ENCODE measurements at regions not wholly inside any gene's neighbourhood (a gene's known extent, or its start where the extent isn't known, plus 50 kb on each side); places are given as distances from the start of the nearest gene placed in this dataset.

DNA sequence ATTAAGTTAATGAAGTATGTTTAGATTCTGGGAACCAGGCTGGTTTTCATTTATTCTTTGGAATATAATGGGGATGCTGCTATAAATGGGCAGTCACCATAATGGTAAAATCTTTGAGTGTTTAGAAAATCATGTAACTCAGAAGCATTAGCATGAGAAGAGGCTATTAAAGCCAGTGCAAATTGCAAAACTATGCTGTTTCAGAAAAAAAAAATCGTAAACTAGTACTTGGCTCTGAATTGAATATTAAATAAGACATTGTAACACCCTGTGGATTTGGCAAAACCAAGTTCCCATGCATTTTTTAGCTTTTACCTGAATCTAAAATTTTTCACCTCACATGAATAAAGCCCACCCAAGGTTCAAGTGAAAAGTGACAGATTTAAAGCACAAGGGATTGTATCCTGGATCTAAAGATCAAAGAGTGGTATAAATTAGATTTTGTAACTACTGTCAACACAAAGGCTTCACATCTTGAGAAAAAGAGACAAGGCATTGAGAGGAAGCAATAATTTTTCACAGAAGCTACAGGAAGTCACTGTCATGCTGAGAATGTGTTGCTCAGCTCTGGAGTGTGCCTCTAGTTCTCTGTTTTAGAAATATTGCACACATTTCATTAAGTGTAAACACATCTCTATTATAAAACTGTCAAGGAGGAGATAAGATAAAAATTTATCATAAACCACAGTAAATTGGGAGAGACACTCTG is 142.2 kb downstream of the ABCA8 start:
- no peak overlapping the region for H3K27ac ChIP-seq (replicated peaks; ENCODE audit: low read length)
- DNase-seq (ENCODE audit: low spot score): no peak

DNA sequence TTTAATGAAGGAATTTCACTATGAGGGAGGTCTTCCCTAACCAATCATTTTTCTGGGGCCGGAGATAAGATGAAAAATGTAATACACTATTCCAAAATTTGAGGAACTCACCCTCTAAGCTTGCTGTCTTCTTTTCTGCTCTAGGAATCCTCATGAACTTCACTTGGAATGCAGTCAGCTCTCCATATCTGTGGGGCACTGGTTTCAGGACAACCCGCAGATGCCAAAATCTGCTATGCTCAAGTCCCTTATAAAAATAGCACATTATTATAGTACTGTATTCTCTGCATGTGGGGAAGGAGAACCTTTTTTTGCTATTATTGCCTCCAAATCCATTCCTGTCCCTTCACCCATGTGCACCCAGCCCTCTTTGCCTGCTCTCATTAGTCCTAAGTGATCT is 146.0 kb downstream of the ABCA8 start:
- Histone ChIP-seq H4K91ac (ENCODE audit: low read depth, low read length, poor library complexity) (no peak overlapping the region), H3K9ac (ENCODE audit: low read depth, low read length, poor library complexity) (no peak overlapping the region), H3K4me1 (ENCODE audit: control insufficient read depth in 2 of 2, insufficient read depth in 1 of 2, low read depth in 1 of 2, low read length in 2 of 2) (peaks cover 0 to 3% of the 10 kb centered on the region in 2 donors), H3K23ac (ENCODE audit: low read depth, low read length, poor library complexity) (no peak overlapping the region), H4K8ac (ENCODE audit: low read depth, low read length) (no peak overlapping the region), H2AK5ac (ENCODE audit: low read depth, low read length) (no peak overlapping the region), H2BK12ac (ENCODE audit: low read length) (no peak overlapping the region), H3K79me1 (ENCODE audit: low read depth, low read length) (no peaks in the 10 kb centered on the region), H3K4me3 (ENCODE audit: low read length in 2 of 2) (no peak overlapping the region), H3K4me2 (ENCODE audit: insufficient read depth, low read length, poor library complexity, severe bottlenecking) (no peak overlapping the region), H3K27me3 (ENCODE audit: control insufficient read depth in 3 of 3, insufficient read depth in 3 of 3, low read depth in 1 of 3, low read length in 3 of 3) (no peaks in the 10 kb centered on the region), H2BK15ac (ENCODE audit: low read length) (no peak overlapping the region), H2BK5ac (ENCODE audit: low read length) (no peak overlapping the region), H2BK120ac (ENCODE audit: low read depth, low read length) (no peak overlapping the region), H3K14ac (ENCODE audit: low read length) (no peak overlapping the region), H3K18ac (ENCODE audit: low read length) (no peak overlapping the region), H3K9me3 (replicated peaks in 1 of 2; ENCODE audit: control insufficient read depth in 2 of 2, insufficient read depth in 1 of 2, low read depth in 1 of 2, low read length in 2 of 2) (peaks cover 0 to 22% of the 10 kb centered on the region in 2 donors), H3K36me3 (replicated peaks in 1 of 2; ENCODE audit: control insufficient read depth in 2 of 2, insufficient read depth in 2 of 2, low read length in 2 of 2) (no peaks in the 10 kb centered on the region), H2AFZ (ENCODE audit: low read length) (no peak overlapping the region), H3K4ac (ENCODE audit: low read length) (no peak overlapping the region), H3K27ac (replicated peaks; ENCODE audit: low read length) (no peak overlapping the region)
- no CpG with 5 or more reads among the region's 2 CpGs for WGBS, 2 donors (ENCODE audit: extremely low coverage in 2 of 2, insufficient read length in 2 of 2, insufficient replicate concordance in 1 of 2)
- DNase-seq (ENCODE audit: low spot score): no peak

More for the DNA sequence above, 142.2 kb downstream of the ABCA8 start:
- Histone ChIP-seq H3K23ac (ENCODE audit: low read depth, low read length, poor library complexity) (no peak overlapping the region), H3K36me3 (replicated peaks in 1 of 2; ENCODE audit: control insufficient read depth in 2 of 2, insufficient read depth in 2 of 2, low read length in 2 of 2) (no peaks in the 10 kb centered on the region), H2BK15ac (ENCODE audit: low read length) (no peak overlapping the region), H2AK5ac (ENCODE audit: low read depth, low read length) (no peak overlapping the region), H3K4me1 (ENCODE audit: control insufficient read depth in 2 of 2, insufficient read depth in 1 of 2, low read depth in 1 of 2, low read length in 2 of 2) (peaks cover 0 to 3% of the 10 kb centered on the region in 2 donors), H2AFZ (ENCODE audit: low read length) (peak overlapping the region; percentile 9), H3K18ac (ENCODE audit: low read length) (no peak overlapping the region), H2BK12ac (ENCODE audit: low read length) (no peak overlapping the region), H3K79me1 (ENCODE audit: low read depth, low read length) (no peaks in the 10 kb centered on the region), H3K4me3 (ENCODE audit: low read length in 2 of 2) (no peak overlapping the region), H3K14ac (ENCODE audit: low read length) (no peak overlapping the region), H2BK120ac (ENCODE audit: low read depth, low read length) (no peak overlapping the region), H4K8ac (ENCODE audit: low read depth, low read length) (no peak overlapping the region), H3K27me3 (ENCODE audit: control insufficient read depth in 3 of 3, insufficient read depth in 3 of 3, low read depth in 1 of 3, low read length in 3 of 3) (no peaks in the 10 kb centered on the region), H3K9ac (ENCODE audit: low read depth, low read length, poor library complexity) (no peak overlapping the region), H3K4ac (ENCODE audit: low read length) (no peak overlapping the region), H3K9me3 (replicated peaks in 1 of 2; ENCODE audit: control insufficient read depth in 2 of 2, insufficient read depth in 1 of 2, low read depth in 1 of 2, low read length in 2 of 2) (no peaks in the 10 kb centered on the region), H2BK5ac (ENCODE audit: low read length) (no peak overlapping the region), H3K4me2 (ENCODE audit: insufficient read depth, low read length, poor library complexity, severe bottlenecking) (no peak overlapping the region), H4K91ac (ENCODE audit: low read depth, low read length, poor library complexity) (no peak overlapping the region)
- no CpG with 5 or more reads among the region's 1 CpG for WGBS, 2 donors (ENCODE audit: extremely low coverage in 2 of 2, insufficient read length in 2 of 2, insufficient replicate concordance in 1 of 2)

GRCh38 chr17:68807998-68808772 is 147.0 kb downstream of the ABCA8 start:
- Histone ChIP-seq H3K36me3 (replicated peaks in 1 of 2; ENCODE audit: control insufficient read depth in 2 of 2, insufficient read depth in 2 of 2, low read length in 2 of 2) (no peaks in the 10 kb centered on the region), H3K23ac (ENCODE audit: low read depth, low read length, poor library complexity) (no peak overlapping the region), H3K4ac (ENCODE audit: low read length) (no peak overlapping the region), H3K27ac (replicated peaks; ENCODE audit: low read length) (no peak overlapping the region), H4K91ac (ENCODE audit: low read depth, low read length, poor library complexity) (no peak overlapping the region), H2AFZ (ENCODE audit: low read length) (no peak overlapping the region), H3K18ac (ENCODE audit: low read length) (no peak overlapping the region), H2BK120ac (ENCODE audit: low read depth, low read length) (no peak overlapping the region), H3K27me3 (ENCODE audit: control insufficient read depth in 3 of 3, insufficient read depth in 3 of 3, low read depth in 1 of 3, low read length in 3 of 3) (no peaks in the 10 kb centered on the region), H3K4me2 (ENCODE audit: insufficient read depth, low read length, poor library complexity, severe bottlenecking) (no peak overlapping the region), H2BK15ac (ENCODE audit: low read length) (no peak overlapping the region), H3K9ac (ENCODE audit: low read depth, low read length, poor library complexity) (no peak overlapping the region), H2BK5ac (ENCODE audit: low read length) (no peak overlapping the region), H2AK5ac (ENCODE audit: low read depth, low read length) (no peak overlapping the region), H3K14ac (ENCODE audit: low read length) (no peak overlapping the region), H4K8ac (ENCODE audit: low read depth, low read length) (no peak overlapping the region), H3K4me3 (ENCODE audit: low read length in 2 of 2) (no peak overlapping the region), H3K4me1 (ENCODE audit: control insufficient read depth in 2 of 2, insufficient read depth in 1 of 2, low read depth in 1 of 2, low read length in 2 of 2) (peaks cover 2 to 5% of the 10 kb centered on the region in 2 donors), H2BK12ac (ENCODE audit: low read length) (no peak overlapping the region), H3K9me3 (replicated peaks in 1 of 2; ENCODE audit: control insufficient read depth in 2 of 2, insufficient read depth in 1 of 2, low read depth in 1 of 2, low read length in 2 of 2) (peaks cover 0 to 22% of the 10 kb centered on the region in 2 donors), H3K79me1 (ENCODE audit: low read depth, low read length) (no peaks in the 10 kb centered on the region)
- no CpG with 5 or more reads among the region's 2 CpGs for WGBS, 2 donors (ENCODE audit: extremely low coverage in 2 of 2, insufficient read length in 2 of 2, insufficient replicate concordance in 1 of 2)
- no peak for DNase-seq (ENCODE audit: low spot score)

- Histone ChIP-seq H2BK5ac (ENCODE audit: low read length) (no peak overlapping the region), H3K36me3 (replicated peaks in 1 of 2; ENCODE audit: control insufficient read depth in 2 of 2, insufficient read depth in 2 of 2, low read length in 2 of 2) (no peaks in the 10 kb centered on the region), H4K8ac (ENCODE audit: low read depth, low read length) (no peak overlapping the region), H3K18ac (ENCODE audit: low read length) (no peak overlapping the region), H4K91ac (ENCODE audit: low read depth, low read length, poor library complexity) (no peak overlapping the region), H3K9ac (ENCODE audit: low read depth, low read length, poor library complexity) (no peak overlapping the region), H2BK15ac (ENCODE audit: low read length) (no peak overlapping the region), H3K4me2 (ENCODE audit: insufficient read depth, low read length, poor library complexity, severe bottlenecking) (no peak overlapping the region), H2AFZ (ENCODE audit: low read length) (no peak overlapping the region), H3K9me3 (replicated peaks in 1 of 2; ENCODE audit: control insufficient read depth in 2 of 2, insufficient read depth in 1 of 2, low read depth in 1 of 2, low read length in 2 of 2) (peaks cover 0 to 22% of the 10 kb centered on the region in 2 donors), H3K23ac (ENCODE audit: low read depth, low read length, poor library complexity) (no peak overlapping the region), H3K14ac (ENCODE audit: low read length) (no peak overlapping the region), H3K4ac (ENCODE audit: low read length) (no peak overlapping the region), H3K79me1 (ENCODE audit: low read depth, low read length) (no peaks in the 10 kb centered on the region), H3K4me3 (ENCODE audit: low read length in 2 of 2) (no peak overlapping the region), H2AK5ac (ENCODE audit: low read depth, low read length) (no peak overlapping the region), H3K27ac (replicated peaks; ENCODE audit: low read length) (no peak overlapping the region), H3K4me1 (ENCODE audit: control insufficient read depth in 2 of 2, insufficient read depth in 1 of 2, low read depth in 1 of 2, low read length in 2 of 2) (peaks cover 4 to 6% of the 10 kb centered on the region in 2 donors), H2BK12ac (ENCODE audit: low read length) (no peak overlapping the region), H2BK120ac (ENCODE audit: low read depth, low read length) (no peak overlapping the region), H3K27me3 (ENCODE audit: control insufficient read depth in 3 of 3, insufficient read depth in 3 of 3, low read depth in 1 of 3, low read length in 3 of 3) (no peaks in the 10 kb centered on the region)
- no peak for DNase-seq (ENCODE audit: low spot score)
- WGBS, 2 donors (ENCODE audit: extremely low coverage in 2 of 2, insufficient read length in 2 of 2, insufficient replicate concordance in 1 of 2): no CpG with 5 or more reads among the region's 1 CpG
These were observed 149.6 kb downstream of the ABCA8 start for GRCh38 chr17:68805609-68806008.
